ENCODE measurements at regions not wholly inside any gene's neighbourhood (a gene's known extent, or its start where the extent isn't known, plus 50 kb on each side); places are given as distances from the start of the nearest gene placed in this dataset.

DNA sequence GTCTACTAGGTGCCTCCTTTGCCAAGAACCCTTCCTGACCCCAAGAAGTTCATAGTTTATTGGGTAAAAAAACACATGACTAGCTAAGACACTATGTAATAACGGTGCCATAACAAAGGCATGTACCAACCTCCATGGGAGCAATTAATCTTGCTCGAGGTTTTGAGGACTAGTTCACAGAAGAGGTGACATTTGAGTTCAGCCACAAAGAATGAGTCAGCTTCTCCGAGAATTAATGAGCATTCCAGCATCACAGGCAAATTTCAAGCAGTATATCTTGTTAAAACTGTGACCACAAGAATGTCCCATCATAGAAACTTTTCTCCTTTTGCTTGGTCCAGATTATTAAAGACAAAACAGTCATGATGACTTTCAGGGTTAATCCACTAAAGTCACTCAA is 113.0 kb upstream of the RAP1B start (continued):
- TF ChIP-seq, protein P1, sequence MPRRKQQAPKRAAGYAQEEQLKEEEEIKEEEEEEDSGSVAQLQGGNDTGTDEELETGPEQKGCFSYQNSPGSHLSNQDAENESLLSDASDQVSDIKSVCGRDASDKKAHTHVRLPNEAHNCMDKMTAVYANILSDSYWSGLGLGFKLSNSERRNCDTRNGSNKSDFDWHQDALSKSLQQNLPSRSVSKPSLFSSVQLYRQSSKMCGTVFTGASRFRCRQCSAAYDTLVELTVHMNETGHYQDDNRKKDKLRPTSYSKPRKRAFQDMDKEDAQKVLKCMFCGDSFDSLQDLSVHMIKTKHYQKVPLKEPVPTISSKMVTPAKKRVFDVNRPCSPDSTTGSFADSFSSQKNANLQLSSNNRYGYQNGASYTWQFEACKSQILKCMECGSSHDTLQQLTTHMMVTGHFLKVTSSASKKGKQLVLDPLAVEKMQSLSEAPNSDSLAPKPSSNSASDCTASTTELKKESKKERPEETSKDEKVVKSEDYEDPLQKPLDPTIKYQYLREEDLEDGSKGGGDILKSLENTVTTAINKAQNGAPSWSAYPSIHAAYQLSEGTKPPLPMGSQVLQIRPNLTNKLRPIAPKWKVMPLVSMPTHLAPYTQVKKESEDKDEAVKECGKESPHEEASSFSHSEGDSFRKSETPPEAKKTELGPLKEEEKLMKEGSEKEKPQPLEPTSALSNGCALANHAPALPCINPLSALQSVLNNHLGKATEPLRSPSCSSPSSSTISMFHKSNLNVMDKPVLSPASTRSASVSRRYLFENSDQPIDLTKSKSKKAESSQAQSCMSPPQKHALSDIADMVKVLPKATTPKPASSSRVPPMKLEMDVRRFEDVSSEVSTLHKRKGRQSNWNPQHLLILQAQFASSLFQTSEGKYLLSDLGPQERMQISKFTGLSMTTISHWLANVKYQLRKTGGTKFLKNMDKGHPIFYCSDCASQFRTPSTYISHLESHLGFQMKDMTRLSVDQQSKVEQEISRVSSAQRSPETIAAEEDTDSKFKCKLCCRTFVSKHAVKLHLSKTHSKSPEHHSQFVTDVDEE (CRISPR knock-in tag; IDR thresholded peaks at IDR 0.05), result no peak

GRCh38 chr12:68498736-68499135 is 112.0 kb upstream of the RAP1B start:
- no peak for ATAC-seq
- no peak for TF ChIP-seq OSR1 (CRISPR knock-in tag; IDR thresholded peaks at IDR 0.05)
- no peak for TF ChIP-seq TOX (CRISPR knock-in tag; IDR thresholded peaks at IDR 0.05; ENCODE audit: borderline replicate concordance)
- no peak for TF ChIP-seq ARNTL (CRISPR knock-in tag; IDR thresholded peaks at IDR 0.05; ENCODE audit: borderline replicate concordance, low read depth)
- TF ChIP-seq, protein P2, sequence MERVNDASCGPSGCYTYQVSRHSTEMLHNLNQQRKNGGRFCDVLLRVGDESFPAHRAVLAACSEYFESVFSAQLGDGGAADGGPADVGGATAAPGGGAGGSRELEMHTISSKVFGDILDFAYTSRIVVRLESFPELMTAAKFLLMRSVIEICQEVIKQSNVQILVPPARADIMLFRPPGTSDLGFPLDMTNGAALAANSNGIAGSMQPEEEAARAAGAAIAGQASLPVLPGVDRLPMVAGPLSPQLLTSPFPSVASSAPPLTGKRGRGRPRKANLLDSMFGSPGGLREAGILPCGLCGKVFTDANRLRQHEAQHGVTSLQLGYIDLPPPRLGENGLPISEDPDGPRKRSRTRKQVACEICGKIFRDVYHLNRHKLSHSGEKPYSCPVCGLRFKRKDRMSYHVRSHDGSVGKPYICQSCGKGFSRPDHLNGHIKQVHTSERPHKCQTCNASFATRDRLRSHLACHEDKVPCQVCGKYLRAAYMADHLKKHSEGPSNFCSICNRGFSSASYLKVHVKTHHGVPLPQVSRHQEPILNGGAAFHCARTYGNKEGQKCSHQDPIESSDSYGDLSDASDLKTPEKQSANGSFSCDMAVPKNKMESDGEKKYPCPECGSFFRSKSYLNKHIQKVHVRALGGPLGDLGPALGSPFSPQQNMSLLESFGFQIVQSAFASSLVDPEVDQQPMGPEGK (CRISPR knock-in tag; IDR thresholded peaks at IDR 0.05; ENCODE audit: borderline replicate concordance), result no peak
- no peak for TF ChIP-seq ESRRG (CRISPR knock-in tag; IDR thresholded peaks at IDR 0.05)
- no peak for TF ChIP-seq ZC3H10 (CRISPR knock-in tag; IDR thresholded peaks at IDR 0.05)
- no peak for TF ChIP-seq POU6F1 (CRISPR knock-in tag; IDR thresholded peaks at IDR 0.05; ENCODE audit: borderline replicate concordance, low read depth)
- no peak for TF ChIP-seq SNAI2 (CRISPR knock-in tag; IDR thresholded peaks at IDR 0.05)
- no peak for TF ChIP-seq ZNF565 (CRISPR knock-in tag; conservative IDR thresholded peaks at IDR 0.05; ENCODE audit: low read depth)
- TF ChIP-seq, protein P1 (CRISPR knock-in tag; IDR thresholded peaks at IDR 0.05), result no peak
- TF ChIP-seq PPARA (CRISPR knock-in tag; IDR thresholded peaks at IDR 0.05; ENCODE audit: borderline replicate concordance), result no peak
- no peak for TF ChIP-seq ZNF8 (CRISPR knock-in tag; IDR thresholded peaks at IDR 0.05)
- no peak for TF ChIP-seq ISL1 (CRISPR knock-in tag; IDR thresholded peaks at IDR 0.05)
- TF ChIP-seq ZFP30 (CRISPR knock-in tag; IDR thresholded peaks at IDR 0.05), result no peak
- no peak for TF ChIP-seq RARB (CRISPR knock-in tag; IDR thresholded peaks at IDR 0.05)
- no peak for TF ChIP-seq ZFP3 (CRISPR knock-in tag; IDR thresholded peaks at IDR 0.05)
- TF ChIP-seq CREB5 (CRISPR knock-in tag; IDR thresholded peaks at IDR 0.05; ENCODE audit: low read depth), result no peak
- no peak for TF ChIP-seq GLIS3 (CRISPR knock-in tag; IDR thresholded peaks at IDR 0.05)

- TF ChIP-seq BACH2 (CRISPR knock-in tag; IDR thresholded peaks at IDR 0.05; ENCODE audit: borderline replicate concordance), result no peak
- no peak for TF ChIP-seq SNAI2 (CRISPR knock-in tag; IDR thresholded peaks at IDR 0.05)
- TF ChIP-seq ZFP3 (CRISPR knock-in tag; IDR thresholded peaks at IDR 0.05), result no peak
- TF ChIP-seq CREB5 (CRISPR knock-in tag; IDR thresholded peaks at IDR 0.05; ENCODE audit: low read depth), result no peak
- TF ChIP-seq ISL1 (CRISPR knock-in tag; IDR thresholded peaks at IDR 0.05), result no peak
- no peak for TF ChIP-seq ZC3H10 (CRISPR knock-in tag; IDR thresholded peaks at IDR 0.05)
- TF ChIP-seq ZNF70 (CRISPR knock-in tag; IDR thresholded peaks at IDR 0.05), result no peak
- TF ChIP-seq POU6F1 (CRISPR knock-in tag; IDR thresholded peaks at IDR 0.05; ENCODE audit: borderline replicate concordance, low read depth), result no peak
- TF ChIP-seq ARNTL (CRISPR knock-in tag; IDR thresholded peaks at IDR 0.05; ENCODE audit: borderline replicate concordance, low read depth), result no peak
- no peak for TF ChIP-seq RARB (CRISPR knock-in tag; IDR thresholded peaks at IDR 0.05)
- TF ChIP-seq, protein P2 (CRISPR knock-in tag; IDR thresholded peaks at IDR 0.05; ENCODE audit: borderline replicate concordance), result no peak
- no peak for TF ChIP-seq ESRRG (CRISPR knock-in tag; IDR thresholded peaks at IDR 0.05)
- TF ChIP-seq ZFP30 (CRISPR knock-in tag; IDR thresholded peaks at IDR 0.05), result no peak
- TF ChIP-seq PPARA (CRISPR knock-in tag; IDR thresholded peaks at IDR 0.05; ENCODE audit: borderline replicate concordance), result no peak
- no peak for TF ChIP-seq TCF4 (CRISPR knock-in tag; IDR thresholded peaks at IDR 0.05; ENCODE audit: borderline replicate concordance)
These were observed 111.1 kb upstream of the RAP1B start for GRCh38 chr12:68499616-68500015.

More at GRCh38 chr12:68499616-68500015, 111.1 kb upstream of the RAP1B start:
- ATAC-seq, result no peak
